CD1c-positive myeloid dendritic cell (primary cell): ENCODE measurements at regions not wholly inside any gene's neighbourhood (a gene's known extent, or its start where the extent isn't known, plus 50 kb on each side); places are given as distances from the start of the nearest gene placed in this dataset.
A peak's percentile ranks its signal among the peaks of the same experiment; 100 is the strongest.

ENCODE experiments used
- DNase-seq: peaks from one replicate; pipeline ENCODE4 v3.0.0-alpha.2; 2016; ENCODE audit errors: extremely low spot score

GRCh38 chr12:69062621-69063237, 129.8 kb upstream of the CPM start:
- peak; percentile 44 for DNase-seq

GRCh38 chr12:69064734-69065443, 131.9 kb upstream of the CPM start:
- no peak for DNase-seq

GRCh38 chr12:69065775-69066174, 132.8 kb upstream of the CPM start:
- DNase-seq: no peak

- DNase-seq: no peak
These were observed 133.8 kb upstream of the CPM start for GRCh38 chr12:69066492-69067373.

GRCh38 chr12:69067713-69068112, 134.7 kb upstream of the CPM start:
- no peak for DNase-seq

- peak; percentile 57 for DNase-seq
These were observed 135.5 kb upstream of the CPM start for GRCh38 chr12:69068448-69068847.

GRCh38 chr12:69069479-69069878, 136.5 kb upstream of the CPM start:
- DNase-seq: no peak

GRCh38 chr12:69070319-69071090, 137.5 kb upstream of the CPM start:
- peak; percentile 80 for DNase-seq

- no peak for DNase-seq
These were observed 138.1 kb upstream of the CPM start for GRCh38 chr12:69071091-69071370.

GRCh38 chr12:69073035-69073434, 140.1 kb upstream of the CPM start:
- no peak for DNase-seq

- DNase-seq: no peak
These were observed 141.8 kb upstream of the CPM start for GRCh38 chr12:69074556-69075349.

- DNase-seq: no peak
These were observed 150.7 kb upstream of the CPM start for GRCh38 chr12:69083689-69084088.

GRCh38 chr12:69084816-69085378, 151.9 kb upstream of the CPM start:
- DNase-seq: no peak

- DNase-seq: no peak
These were observed 152.9 kb upstream of the CPM start for GRCh38 chr12:69085852-69086251.

- no peak for DNase-seq
These were observed 151.4 kb upstream of the CPSF6 start for GRCh38 chr12:69087986-69088385.

- no peak for DNase-seq
These were observed 148.6 kb upstream of the CPSF6 start for GRCh38 chr12:69090722-69091121.

GRCh38 chr12:69091442-69092017, 147.8 kb upstream of the CPSF6 start:
- no peak for DNase-seq

GRCh38 chr12:69092137-69092536, 147.2 kb upstream of the CPSF6 start:
- no peak for DNase-seq

GRCh38 chr12:69094606-69095216, 144.7 kb upstream of the CPSF6 start:
- no peak for DNase-seq
